Stomach (tissue), 8 donors: ENCODE measurements at regions not wholly inside any gene's neighbourhood (a gene's known extent, or its start where the extent isn't known, plus 50 kb on each side); places are given as distances from the start of the nearest gene placed in this dataset.

ENCODE experiments used
- DNase-seq, 2 donors: peaks; one replicate each; pipeline versions ENCODE4 v3.0.0 to v3.0.0-alpha.2; 2013 to 2019
- H3K27ac ChIP-seq, 5 donors: fragments of 200-600 bp in 4 of 5; sonication (generic) in 4 of 5; one replicate each; pipeline ENCODE4 v1.5.1; 2013 to 2019; ENCODE audit warnings: mild to moderate bottlenecking in 1 of 5, moderate library complexity in 1 of 5
- H3K27me3 ChIP-seq, 3 donors: fragments of 200-600 bp; sonication (generic); one replicate each; pipeline ENCODE4 v1.5.1; 2017 to 2019; ENCODE audit warnings: mixed run types in 1 of 3
- H3K36me3 ChIP-seq, 4 donors: fragments of 200-600 bp; sonication (generic); 1 replicate in 3 of 4; 2 replicates in 1 of 4; pipeline ENCODE4 v1.5.1; 2016 to 2019
- H3K4me1 ChIP-seq, 4 donors: fragments of 200-600 bp; sonication (generic); one replicate each; pipeline ENCODE4 v1.5.1; 2016 to 2019
- H3K4me3 ChIP-seq, 4 donors: fragments of 200-600 bp; sonication (generic) in 3 of 4; one replicate each; pipeline ENCODE4 v1.5.1; 2016 to 2019; ENCODE audit warnings: mild to moderate bottlenecking in 1 of 4
- H3K9me3 ChIP-seq, 4 donors: fragments of 200-600 bp; sonication (generic); one replicate each; pipeline ENCODE4 v1.5.1; 2016 to 2019
- CTCF ChIP-seq, 7 experiments: fragments of 450-650 bp in 4 of 7; fragments of 200-600 bp in 3 of 7; sonication (generic) in 3 of 7; IDR thresholded peaks; one replicate each; pipeline ENCODE4 v1.5.1; 2016 to 2019; ENCODE audit warnings: antibody characterized with exemption in 7 of 7, control low read depth in 2 of 7, mild to moderate bottlenecking in 1 of 7
- EP300 ChIP-seq: sonication (generic); formaldehyde crosslinking; IDR thresholded peaks from one replicate; pipeline ENCODE4 v1.6.1; 2017; ENCODE audit warnings: antibody characterized with exemption
- POLR2A ChIP-seq, 4 donors: fragments of 450-650 bp; IDR thresholded peaks; one replicate each; pipeline ENCODE4 v1.6.1; 2016; ENCODE audit warnings: antibody characterized with exemption in 4 of 4, control low read depth in 2 of 4, mild to moderate bottlenecking in 1 of 4, moderate library complexity in 1 of 4
- POLR2AphosphoS5 ChIP-seq, 3 donors: sonication (generic); formaldehyde crosslinking; IDR thresholded peaks; one replicate each; pipeline ENCODE4 v1.6.1; 2016; ENCODE audit warnings: antibody characterized with exemption in 3 of 3
- WGBS, 5 donors: extraction: QIAGEN DNeasy Blood & Tissue Kit in 3 of 5; methylation state at CpG; one replicate each; pipeline versions ENCODE4 v1.1.5 to v1.1.7; 2013 to 2018; 5-methylcytosine and 5-hydroxymethylcytosine counted together
- intact Hi-C: fragments of 100-400 bp; cut with DNase I; formaldehyde crosslinking; loops from one replicate; pipeline ENCODE4 v1.15.1; 2023; ENCODE audit warnings: low total_unique reads
- donor health status: healthy with polysubstance abuse.
- donor health status: Bipolar disorder and iron deficiency.
- donor health status: healthy.

- Histone ChIP-seq H3K4me3 (no peak overlapping the region), H3K4me1 (no peaks in the 10 kb centered on the region), H3K27me3 (no peaks in the 10 kb centered on the region), H3K9me3 (peaks cover 0 to 9% (median 4%) of the 10 kb centered on the region in 4 donors), H3K27ac (no peak overlapping the region), H3K36me3 (no peaks in the 10 kb centered on the region)
- no peak for TF ChIP-seq EP300
- no peak for TF ChIP-seq CTCF (IDR thresholded peaks at IDR 0.05)
- TF ChIP-seq POLR2A (IDR thresholded peaks at IDR 0.05), result no peak
- no peak for TF ChIP-seq POLR2AphosphoS5 (IDR thresholded peaks at IDR 0.05)
- intact Hi-C loops, result no loop called here
- DNase-seq, result no peak
- WGBS, 5 donors, result 78 to 82% (median 79%) methylated on average over 10 of the region's 10 CpGs
These were observed 150.0 kb upstream of the IRX2 start for GRCh38 chr5:2901511-2901910.

- H3K9me3 ChIP-seq, result peaks cover 0 to 9% (median 4%) of the 10 kb centered on the region in 4 donors
- no peaks in the 10 kb centered on the region for H3K27me3 ChIP-seq
- no peaks in the 10 kb centered on the region for H3K36me3 ChIP-seq
- H3K4me3 ChIP-seq, result no peak overlapping the region
- no peak for DNase-seq
- intact Hi-C loops, result no loop called here
- no peak for TF ChIP-seq CTCF (IDR thresholded peaks at IDR 0.05)
- TF ChIP-seq POLR2A (IDR thresholded peaks at IDR 0.05), result no peak
- no peak for TF ChIP-seq POLR2AphosphoS5 (IDR thresholded peaks at IDR 0.05)
- TF ChIP-seq EP300, result no peak
- no peaks in the 10 kb centered on the region for H3K4me1 ChIP-seq
- 75 to 85% (median 81%) methylated on average over 6 of the region's 6 CpGs for WGBS, 5 donors
- no peak overlapping the region for H3K27ac ChIP-seq
These were observed 149.6 kb upstream of the IRX2 start for GRCh38 chr5:2901096-2901495.

- Histone ChIP-seq H3K4me1 (no peaks in the 10 kb centered on the region), H3K9me3 (peaks cover 0 to 9% (median 4%) of the 10 kb centered on the region in 4 donors), H3K36me3 (no peaks in the 10 kb centered on the region), H3K4me3 (no peak overlapping the region), H3K27ac (no peak overlapping the region), H3K27me3 (no peaks in the 10 kb centered on the region)
- intact Hi-C loops, result no loop called here
- no peak for DNase-seq
- TF ChIP-seq CTCF (IDR thresholded peaks at IDR 0.05) (no peak), EP300 (no peak), POLR2A (IDR thresholded peaks at IDR 0.05) (no peak), POLR2AphosphoS5 (IDR thresholded peaks at IDR 0.05) (no peak)
These were observed 148.9 kb upstream of the IRX2 start for GRCh38 chr5:2900360-2900759.

GRCh38 chr5:2899311-2899710 is 147.8 kb upstream of the IRX2 start:
- H3K4me1 ChIP-seq, result no peaks in the 10 kb centered on the region
- no peak overlapping the region for H3K4me3 ChIP-seq
- DNase-seq, result no peak
- H3K27ac ChIP-seq, result no peak overlapping the region
- no peaks in the 10 kb centered on the region for H3K27me3 ChIP-seq
- H3K36me3 ChIP-seq, result no peaks in the 10 kb centered on the region
- peaks cover 0 to 9% (median 4%) of the 10 kb centered on the region in 4 donors for H3K9me3 ChIP-seq
- intact Hi-C loops, result no loop called here
- no peak for TF ChIP-seq CTCF (IDR thresholded peaks at IDR 0.05)
- no peak for TF ChIP-seq POLR2A (IDR thresholded peaks at IDR 0.05)
- no peak for TF ChIP-seq EP300
- TF ChIP-seq POLR2AphosphoS5 (IDR thresholded peaks at IDR 0.05), result no peak
- WGBS, 5 donors, result 80 to 88% (median 84%) methylated on average over 8 to 9 of the region's 9 CpGs
